WERI-Rb-1 (cell line): ENCODE measurements at regions not wholly inside any gene's neighbourhood (a gene's known extent, or its start where the extent isn't known, plus 50 kb on each side); places are given as distances from the start of the nearest gene placed in this dataset.
A peak's percentile ranks its signal among the peaks of the same experiment; 100 is the strongest.

Experiments
- DNase-seq: peaks from one replicate; pipeline ENCODE4 v3.0.0-alpha.2; 2020
- H3K27ac ChIP-seq: fragments of 250-450 bp; sonication (Bioruptor Pico); 2 replicates; pipeline ENCODE4 v1.5.1; 2020; ENCODE audit warnings: mild to moderate bottlenecking, moderate library complexity
- H3K27me3 ChIP-seq: fragments of 250-450 bp; sonication (Bioruptor Pico); 2 replicates; pipeline ENCODE4 v1.5.1; 2021; ENCODE audit warnings: mild to moderate bottlenecking, low read depth, moderate library complexity; ENCODE audit not compliant: insufficient read depth, severe bottlenecking
- H3K36me3 ChIP-seq: fragments of 250-450 bp; sonication (Bioruptor Pico); 2 replicates; pipeline ENCODE4 v1.5.1; 2020; ENCODE audit warnings: mild to moderate bottlenecking, moderate library complexity
- H3K4me3 ChIP-seq: 2 replicates; pipeline ENCODE4 v1.5.1; 2011; ENCODE audit warnings: low read depth, mild to moderate bottlenecking, control low read depth, low read length
- H3K9me3 ChIP-seq: fragments of 250-450 bp; sonication (Bioruptor Pico); 2 replicates; pipeline ENCODE4 v1.5.1; 2021; ENCODE audit warnings: mild to moderate bottlenecking, moderate library complexity; ENCODE audit not compliant: severe bottlenecking
- TF ChIP-seq, protein P1 (sequence below): IDR thresholded peaks from 2 replicates; pipeline ENCODE4 v1.5.1; 2011; ENCODE audit warnings: low read depth, mild to moderate bottlenecking, control low read depth, inconsistent platforms, low read length

DNA sequence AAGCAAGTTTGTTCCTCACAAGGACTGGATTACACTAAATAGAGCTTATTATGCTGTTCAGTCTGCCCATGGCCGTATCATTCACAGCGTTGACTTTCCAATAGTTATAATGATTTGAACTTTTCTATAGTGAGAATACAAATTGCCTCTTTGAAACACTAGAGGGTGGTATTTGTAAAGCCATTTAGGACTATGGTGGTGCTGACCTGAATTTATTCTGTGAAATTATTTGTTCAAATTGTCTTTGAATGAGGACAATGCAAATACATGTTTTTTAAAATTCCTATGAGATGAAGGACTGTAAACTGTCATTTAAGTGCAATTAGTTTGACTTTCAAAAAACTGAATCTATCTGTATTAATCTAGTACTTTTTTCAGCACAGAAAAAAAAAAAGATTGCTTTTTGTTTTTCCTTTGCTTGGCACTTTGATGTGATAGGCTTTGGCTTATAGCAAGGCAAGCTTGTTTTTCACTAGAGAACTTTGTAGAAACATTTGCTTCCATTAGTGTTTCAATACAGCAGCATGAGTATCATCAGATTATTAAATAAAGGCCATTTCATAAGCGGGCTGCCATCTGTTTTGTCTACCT, 122.7 kb upstream of the TMEM229A start:
- no peak overlapping the region for H3K27ac ChIP-seq
- H3K27me3 ChIP-seq, result no peaks in the 10 kb centered on the region
- TF ChIP-seq, protein P1, sequence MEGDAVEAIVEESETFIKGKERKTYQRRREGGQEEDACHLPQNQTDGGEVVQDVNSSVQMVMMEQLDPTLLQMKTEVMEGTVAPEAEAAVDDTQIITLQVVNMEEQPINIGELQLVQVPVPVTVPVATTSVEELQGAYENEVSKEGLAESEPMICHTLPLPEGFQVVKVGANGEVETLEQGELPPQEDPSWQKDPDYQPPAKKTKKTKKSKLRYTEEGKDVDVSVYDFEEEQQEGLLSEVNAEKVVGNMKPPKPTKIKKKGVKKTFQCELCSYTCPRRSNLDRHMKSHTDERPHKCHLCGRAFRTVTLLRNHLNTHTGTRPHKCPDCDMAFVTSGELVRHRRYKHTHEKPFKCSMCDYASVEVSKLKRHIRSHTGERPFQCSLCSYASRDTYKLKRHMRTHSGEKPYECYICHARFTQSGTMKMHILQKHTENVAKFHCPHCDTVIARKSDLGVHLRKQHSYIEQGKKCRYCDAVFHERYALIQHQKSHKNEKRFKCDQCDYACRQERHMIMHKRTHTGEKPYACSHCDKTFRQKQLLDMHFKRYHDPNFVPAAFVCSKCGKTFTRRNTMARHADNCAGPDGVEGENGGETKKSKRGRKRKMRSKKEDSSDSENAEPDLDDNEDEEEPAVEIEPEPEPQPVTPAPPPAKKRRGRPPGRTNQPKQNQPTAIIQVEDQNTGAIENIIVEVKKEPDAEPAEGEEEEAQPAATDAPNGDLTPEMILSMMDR, result peak; percentile 27; the same call in 1 of the 2 replicates
- no peak overlapping the region for H3K4me3 ChIP-seq
- H3K9me3 ChIP-seq, result no peaks in the 10 kb centered on the region
- no peaks in the 10 kb centered on the region for H3K36me3 ChIP-seq
- DNase-seq, result no peak

DNA sequence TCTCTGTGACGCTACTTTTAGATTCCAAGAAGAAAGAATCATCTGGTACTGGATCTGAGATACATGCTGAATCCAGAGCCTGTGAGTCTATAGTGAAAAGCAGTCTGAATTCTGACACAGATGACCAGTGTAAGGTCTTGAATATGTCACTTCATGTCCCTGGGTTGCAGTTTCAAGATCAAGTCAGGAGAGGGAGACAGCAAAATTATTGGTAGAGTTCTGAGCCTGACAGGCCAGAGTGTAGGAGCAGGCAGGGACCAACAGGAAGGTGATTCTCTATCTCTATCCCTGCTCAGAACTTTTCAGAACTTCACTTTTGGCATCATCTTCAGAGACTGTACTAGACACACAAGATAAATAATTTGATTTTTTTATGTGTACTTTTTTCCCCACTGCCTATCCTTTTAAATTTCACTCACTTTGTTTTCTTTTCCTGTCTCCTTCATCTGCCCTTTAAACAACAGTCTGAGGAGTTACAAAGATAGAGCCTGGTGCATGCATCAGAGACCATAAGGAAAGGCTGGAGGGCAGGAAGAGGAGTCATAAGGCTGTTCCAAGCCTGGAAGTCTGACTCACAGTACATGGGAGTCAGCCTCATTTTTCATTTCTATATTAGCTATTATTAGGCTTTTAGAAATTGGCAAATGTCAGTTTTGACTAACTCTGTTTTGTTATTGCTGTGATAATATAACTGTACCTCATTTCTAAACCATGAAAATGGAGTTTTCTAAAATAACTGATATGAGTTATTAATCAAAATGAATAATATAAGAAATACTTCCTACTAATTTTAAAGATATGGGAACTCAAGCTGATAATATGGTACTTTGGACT, 120.2 kb upstream of the TMEM229A start:
- DNase-seq, result peak; percentile 43

DNA sequence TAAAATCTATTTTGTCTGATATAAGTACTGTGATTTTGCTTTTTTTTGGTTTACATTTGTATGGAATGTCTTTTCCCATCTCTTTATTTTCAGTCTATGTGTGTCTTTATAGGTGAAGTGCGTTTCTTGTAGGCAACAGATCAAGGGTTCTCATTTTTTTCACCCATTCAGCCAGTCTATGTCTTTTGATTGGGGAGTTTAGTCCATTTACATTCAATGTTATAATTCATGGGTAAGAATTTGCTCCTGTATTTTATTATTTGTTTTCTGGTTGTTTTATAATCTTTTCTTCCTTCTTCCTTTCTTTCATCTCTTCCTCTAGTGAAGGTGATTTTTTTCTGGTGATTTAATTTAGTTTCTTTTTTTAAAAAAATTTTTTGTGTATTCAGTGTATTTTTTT, 104.8 kb upstream of the TMEM229A start:
- Histone ChIP-seq H3K9me3 (no peaks in the 10 kb centered on the region), H3K27ac (no peak overlapping the region), H3K36me3 (no peaks in the 10 kb centered on the region), H3K27me3 (no peaks in the 10 kb centered on the region), H3K4me3 (no peak overlapping the region)
- TF ChIP-seq, protein P1, result no peak
- no peak for DNase-seq

More for the DNA sequence above, 120.2 kb upstream of the TMEM229A start:
- H3K36me3 ChIP-seq, result no peaks in the 10 kb centered on the region
- TF ChIP-seq, protein P1, result peak; percentile 60
- H3K27ac ChIP-seq, result no peak overlapping the region
- H3K27me3 ChIP-seq, result no peaks in the 10 kb centered on the region
- no peaks in the 10 kb centered on the region for H3K9me3 ChIP-seq
- H3K4me3 ChIP-seq, result no peak overlapping the region

DNA sequence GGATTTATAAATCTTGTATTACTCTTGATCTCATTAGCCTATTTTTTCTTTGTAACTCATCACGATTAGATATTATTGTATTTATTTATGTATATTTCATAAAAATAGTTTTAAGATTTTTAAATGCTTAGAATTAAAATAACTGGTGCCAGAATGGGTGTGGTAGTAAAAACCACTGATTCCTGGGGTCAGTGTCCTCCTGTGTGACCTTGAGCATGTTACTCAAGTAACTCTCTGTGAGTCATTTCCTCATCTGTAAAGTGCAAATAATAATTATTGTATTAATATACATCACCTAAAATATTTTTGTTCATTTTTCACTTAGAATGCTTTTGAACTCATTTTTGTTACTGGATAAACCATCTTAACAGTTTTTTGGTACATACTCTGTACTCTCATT, 91.3 kb upstream of the TMEM229A start:
- H3K9me3 ChIP-seq, result peaks cover 4% of the 10 kb centered on the region
- no peak overlapping the region for H3K27ac ChIP-seq
- no peak overlapping the region for H3K4me3 ChIP-seq
- H3K27me3 ChIP-seq, result no peaks in the 10 kb centered on the region
- no peak for DNase-seq
- TF ChIP-seq, protein P1, result no peak
- H3K36me3 ChIP-seq, result no peaks in the 10 kb centered on the region

DNA sequence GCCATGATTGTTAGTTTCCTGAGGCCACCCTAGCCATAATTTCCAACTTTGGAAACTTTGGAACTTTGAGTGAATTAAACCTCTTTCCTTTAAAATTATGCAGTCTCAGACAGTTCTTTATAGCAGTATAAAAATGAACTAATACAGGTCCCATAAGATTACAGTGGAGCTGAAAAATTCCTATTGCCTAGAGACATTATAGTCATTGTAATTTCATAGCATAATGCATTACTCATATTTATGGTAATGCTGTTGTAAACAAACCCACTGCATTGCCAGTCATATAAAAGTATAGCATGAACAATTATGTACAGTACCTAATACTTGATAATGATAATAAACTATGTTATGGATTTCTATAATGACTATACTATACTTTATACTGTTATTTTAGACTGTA, 88.0 kb upstream of the TMEM229A start:
- H3K27ac ChIP-seq, result no peak overlapping the region
- no peaks in the 10 kb centered on the region for H3K36me3 ChIP-seq
- TF ChIP-seq, protein P1, result no peak
- H3K4me3 ChIP-seq, result no peak overlapping the region
- no peak for DNase-seq
- peaks cover 4% of the 10 kb centered on the region for H3K9me3 ChIP-seq
- H3K27me3 ChIP-seq, result no peaks in the 10 kb centered on the region
